ENCODE measurements at regions not wholly inside any gene's neighbourhood (a gene's known extent, or its start where the extent isn't known, plus 50 kb on each side); places are given as distances from the start of the nearest gene placed in this dataset.

DNA sequence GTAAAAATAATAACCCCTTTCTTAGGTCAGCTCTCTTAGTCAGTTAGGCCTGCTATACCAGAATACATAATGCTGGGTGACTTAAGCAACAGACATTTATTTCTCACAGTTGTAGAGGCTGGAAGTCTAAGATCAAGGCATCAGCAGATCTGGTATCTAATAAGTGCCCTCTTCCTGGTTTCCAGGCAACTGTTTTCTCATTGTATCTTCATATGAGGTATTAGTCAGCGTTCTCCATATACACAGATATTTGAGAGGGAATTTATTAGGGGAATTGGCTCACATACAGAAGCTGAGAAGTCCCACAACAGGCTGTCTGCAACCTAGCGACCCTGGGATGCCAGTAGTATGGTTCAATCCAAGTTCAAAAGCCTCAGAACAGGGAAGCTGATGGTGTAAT is 896.0 kb downstream of the GALC start:
- H3K27ac Mint-ChIP-seq (ENCODE audit: unreplicated experiment), result peak overlapping the region; percentile 23
- DNase-seq, result no peak
- H3K36me3 Mint-ChIP-seq (ENCODE audit: unreplicated experiment), result no peaks in the 10 kb centered on the region
- H3K4me3 Mint-ChIP-seq (ENCODE audit: unreplicated experiment), result no peak overlapping the region
- TF ChIP-seq, protein P1, sequence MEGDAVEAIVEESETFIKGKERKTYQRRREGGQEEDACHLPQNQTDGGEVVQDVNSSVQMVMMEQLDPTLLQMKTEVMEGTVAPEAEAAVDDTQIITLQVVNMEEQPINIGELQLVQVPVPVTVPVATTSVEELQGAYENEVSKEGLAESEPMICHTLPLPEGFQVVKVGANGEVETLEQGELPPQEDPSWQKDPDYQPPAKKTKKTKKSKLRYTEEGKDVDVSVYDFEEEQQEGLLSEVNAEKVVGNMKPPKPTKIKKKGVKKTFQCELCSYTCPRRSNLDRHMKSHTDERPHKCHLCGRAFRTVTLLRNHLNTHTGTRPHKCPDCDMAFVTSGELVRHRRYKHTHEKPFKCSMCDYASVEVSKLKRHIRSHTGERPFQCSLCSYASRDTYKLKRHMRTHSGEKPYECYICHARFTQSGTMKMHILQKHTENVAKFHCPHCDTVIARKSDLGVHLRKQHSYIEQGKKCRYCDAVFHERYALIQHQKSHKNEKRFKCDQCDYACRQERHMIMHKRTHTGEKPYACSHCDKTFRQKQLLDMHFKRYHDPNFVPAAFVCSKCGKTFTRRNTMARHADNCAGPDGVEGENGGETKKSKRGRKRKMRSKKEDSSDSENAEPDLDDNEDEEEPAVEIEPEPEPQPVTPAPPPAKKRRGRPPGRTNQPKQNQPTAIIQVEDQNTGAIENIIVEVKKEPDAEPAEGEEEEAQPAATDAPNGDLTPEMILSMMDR (IDR thresholded peaks at IDR 0.05; ENCODE audit: partially characterized antibody, unreplicated experiment), result no peak
- H3K9me3 Mint-ChIP-seq (ENCODE audit: unreplicated experiment), result no peaks in the 10 kb centered on the region
- H3K4me1 Mint-ChIP-seq (ENCODE audit: low read depth, unreplicated experiment), result peaks cover 16% of the 10 kb centered on the region
- H3K27me3 Mint-ChIP-seq (ENCODE audit: unreplicated experiment), result no peaks in the 10 kb centered on the region

DNA sequence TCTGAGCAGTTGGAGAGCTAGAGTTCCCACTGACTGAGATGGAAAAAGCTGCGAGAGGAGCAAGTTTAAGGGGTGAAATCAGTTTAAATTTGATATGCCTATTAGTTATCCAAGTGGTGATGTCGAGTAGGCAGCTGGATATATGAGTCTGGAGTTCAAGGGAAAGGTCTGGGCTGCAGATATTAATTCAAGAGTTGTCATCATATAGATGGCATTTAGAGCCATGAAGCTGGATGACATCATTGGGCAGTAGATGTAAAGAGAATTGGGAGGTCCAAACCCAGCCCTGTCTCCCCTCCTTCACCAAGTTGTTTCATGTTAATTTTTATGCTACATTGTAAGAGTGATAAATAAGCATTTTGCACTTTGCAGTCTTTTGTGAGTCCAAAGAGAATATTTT is 898.1 kb downstream of the GALC start:
- Mint-ChIP-seq H3K36me3 (ENCODE audit: unreplicated experiment) (no peaks in the 10 kb centered on the region), H3K4me3 (ENCODE audit: unreplicated experiment) (no peak overlapping the region), H3K4me1 (ENCODE audit: low read depth, unreplicated experiment) (peaks cover 16% of the 10 kb centered on the region), H3K27me3 (ENCODE audit: unreplicated experiment) (no peaks in the 10 kb centered on the region), H3K27ac (ENCODE audit: unreplicated experiment) (no peak overlapping the region), H3K9me3 (ENCODE audit: unreplicated experiment) (no peaks in the 10 kb centered on the region)
- no peak for DNase-seq
- TF ChIP-seq, protein P1 (IDR thresholded peaks at IDR 0.05; ENCODE audit: partially characterized antibody, unreplicated experiment), result no peak

DNA sequence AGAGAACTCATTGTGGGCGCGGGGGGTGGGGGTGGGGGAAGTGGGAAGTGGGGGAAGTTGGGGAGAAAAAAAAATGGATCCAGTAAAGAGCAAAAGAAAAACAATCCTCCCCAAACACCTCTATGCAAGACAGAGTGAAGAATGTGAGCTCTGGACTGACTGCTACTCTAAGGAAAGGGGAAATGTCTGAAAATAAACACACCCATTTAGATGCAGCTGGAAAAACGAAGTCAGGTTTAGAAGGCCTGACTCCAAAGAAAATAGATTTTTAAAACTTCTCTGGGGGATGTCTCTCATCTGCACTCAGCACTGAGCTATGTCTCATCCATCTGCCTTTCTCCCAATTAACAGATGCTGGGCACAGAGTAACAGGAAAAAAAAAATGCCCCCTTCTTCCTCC is 904.4 kb downstream of the GALC start:
- TF ChIP-seq, protein P1 (IDR thresholded peaks at IDR 0.05; ENCODE audit: partially characterized antibody, unreplicated experiment), result no peak
- H3K4me1 Mint-ChIP-seq (ENCODE audit: low read depth, unreplicated experiment), result peaks cover 7% of the 10 kb centered on the region
- H3K27ac Mint-ChIP-seq (ENCODE audit: unreplicated experiment), result no peak overlapping the region

DNA sequence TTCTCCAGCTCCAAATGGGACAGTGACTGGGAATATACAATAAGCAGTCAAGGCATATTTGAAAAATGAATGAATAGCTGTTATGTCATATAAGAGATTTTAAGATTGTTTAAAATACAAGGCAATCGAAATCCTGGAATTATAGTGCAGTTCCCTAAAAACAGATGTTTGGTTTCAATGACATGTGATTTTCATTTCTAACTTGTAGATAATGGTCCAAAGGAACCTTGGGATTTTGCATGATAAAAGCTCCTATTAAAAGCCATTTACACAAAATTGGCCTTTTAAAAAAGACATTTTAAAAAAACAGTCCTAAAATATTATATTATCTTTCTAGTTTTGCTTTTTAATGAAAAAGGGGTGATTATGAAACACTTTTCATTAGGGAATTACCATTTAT is 905.1 kb downstream of the GALC start:
- Mint-ChIP-seq H3K27me3 (ENCODE audit: unreplicated experiment) (peaks cover 2% of the 10 kb centered on the region), H3K4me3 (ENCODE audit: unreplicated experiment) (no peak overlapping the region), H3K36me3 (ENCODE audit: unreplicated experiment) (no peaks in the 10 kb centered on the region), H3K9me3 (ENCODE audit: unreplicated experiment) (no peaks in the 10 kb centered on the region), H3K27ac (ENCODE audit: unreplicated experiment) (no peak overlapping the region), H3K4me1 (ENCODE audit: low read depth, unreplicated experiment) (peaks cover 7% of the 10 kb centered on the region)
- TF ChIP-seq, protein P1 (IDR thresholded peaks at IDR 0.05; ENCODE audit: partially characterized antibody, unreplicated experiment), result no peak
- no peak for DNase-seq

More for the DNA sequence above, 904.4 kb downstream of the GALC start:
- no peak for DNase-seq
- H3K9me3 Mint-ChIP-seq (ENCODE audit: unreplicated experiment), result no peaks in the 10 kb centered on the region
- no peak overlapping the region for H3K4me3 Mint-ChIP-seq (ENCODE audit: unreplicated experiment)
- no peaks in the 10 kb centered on the region for H3K36me3 Mint-ChIP-seq (ENCODE audit: unreplicated experiment)
- peaks cover 2% of the 10 kb centered on the region for H3K27me3 Mint-ChIP-seq (ENCODE audit: unreplicated experiment)

DNA sequence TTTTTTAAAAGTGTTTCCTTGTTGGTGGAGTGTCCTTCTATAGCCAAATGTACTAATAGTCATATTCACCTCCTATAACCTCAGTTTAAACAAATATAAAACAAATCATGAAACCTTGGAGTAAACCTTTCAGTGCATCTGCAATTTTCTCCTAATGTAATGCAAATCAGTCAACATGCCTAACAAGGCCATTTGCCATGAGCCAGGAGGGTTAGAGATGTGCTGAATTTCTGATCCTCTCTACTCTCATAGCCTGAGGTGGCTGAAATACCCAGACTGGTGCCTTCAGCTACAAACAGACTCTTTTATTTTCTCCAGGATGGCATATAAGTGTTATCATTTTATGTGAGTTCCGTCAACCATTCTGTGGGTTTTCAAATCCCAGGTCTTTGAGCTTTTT is 908.1 kb downstream of the GALC start:
- H3K4me3 Mint-ChIP-seq (ENCODE audit: unreplicated experiment), result no peak overlapping the region
- no peaks in the 10 kb centered on the region for H3K9me3 Mint-ChIP-seq (ENCODE audit: unreplicated experiment)
- no peak for DNase-seq
- TF ChIP-seq, protein P1 (IDR thresholded peaks at IDR 0.05; ENCODE audit: partially characterized antibody, unreplicated experiment), result no peak
- no peak overlapping the region for H3K27ac Mint-ChIP-seq (ENCODE audit: unreplicated experiment)
- peaks cover 2% of the 10 kb centered on the region for H3K27me3 Mint-ChIP-seq (ENCODE audit: unreplicated experiment)
- H3K4me1 Mint-ChIP-seq (ENCODE audit: low read depth, unreplicated experiment), result peaks cover 7% of the 10 kb centered on the region
- no peaks in the 10 kb centered on the region for H3K36me3 Mint-ChIP-seq (ENCODE audit: unreplicated experiment)

Measured in glutamatergic neuron (in vitro differentiated cells).